GM12872 (cell line): ENCODE measurements at regions not wholly inside any gene's neighbourhood (a gene's known extent, or its start where the extent isn't known, plus 50 kb on each side); places are given as distances from the start of the nearest gene placed in this dataset.

ENCODE experiments used
- CTCF ChIP-seq: IDR thresholded peaks from 3 replicates; pipeline ENCODE4 v1.5.1; 2011; ENCODE audit warnings: low read depth, mild to moderate bottlenecking, low read length, moderate library complexity; ENCODE audit not compliant: insufficient read depth

- no peak for TF ChIP-seq CTCF
Observed at GRCh38 chr21:16402752-16403151, 673.0 kb downstream of the USP25 start.

- TF ChIP-seq CTCF = no peak
Observed at GRCh38 chr21:16404776-16405175, 675.0 kb downstream of the USP25 start.

- no peak for TF ChIP-seq CTCF
Observed at GRCh38 chr21:16406355-16406754, 676.6 kb downstream of the USP25 start.

- no peak for TF ChIP-seq CTCF
Observed at GRCh38 chr21:16407403-16408240, 677.8 kb downstream of the USP25 start.

GRCh38 chr21:16408280-16408679, 678.5 kb downstream of the USP25 start:
- no peak for TF ChIP-seq CTCF

- TF ChIP-seq CTCF = no peak
Observed at GRCh38 chr21:16409352-16409751, 679.6 kb downstream of the USP25 start.

- TF ChIP-seq CTCF = no peak
Observed at GRCh38 chr21:16418226-16418625, 688.4 kb downstream of the USP25 start.
